ENCODE measurements at regions not wholly inside any gene's neighbourhood (a gene's known extent, or its start where the extent isn't known, plus 50 kb on each side); places are given as distances from the start of the nearest gene placed in this dataset.

DNA sequence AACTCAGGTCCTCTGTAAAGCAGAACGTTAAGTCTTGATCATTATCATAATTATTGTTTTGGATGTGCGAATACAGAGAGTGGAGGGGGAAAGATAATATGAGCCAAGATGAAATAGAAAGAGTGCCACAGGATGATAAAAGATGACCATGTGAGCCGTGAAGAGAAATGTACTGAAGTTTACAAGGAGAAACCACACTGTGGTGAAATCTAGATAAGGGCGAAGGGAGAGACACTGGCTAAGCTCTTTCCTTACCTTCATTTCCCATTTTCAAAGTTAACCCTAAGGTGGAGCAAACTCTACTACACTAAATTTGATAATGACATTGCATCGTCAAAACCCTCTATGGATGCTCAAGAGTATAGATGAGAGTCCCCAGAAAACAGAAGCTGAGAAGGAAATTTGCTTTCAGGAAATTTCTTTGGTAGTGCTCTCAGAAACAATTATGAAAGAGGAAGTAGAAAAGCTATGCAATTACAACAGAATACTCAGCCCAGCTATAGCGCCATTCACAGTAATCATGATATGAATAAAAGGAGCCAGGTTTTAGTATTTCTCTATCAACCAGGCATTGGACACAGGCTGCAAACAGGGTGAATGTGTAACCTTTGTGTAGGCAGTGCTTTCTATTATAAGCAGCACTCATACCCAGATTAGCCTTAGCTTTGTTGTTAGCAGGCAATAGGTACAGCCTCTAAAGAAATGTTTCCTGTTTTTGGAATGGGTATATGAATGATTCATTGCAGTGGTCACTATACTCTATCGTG is 1080.7 kb downstream of the GRIK2 start:
- DNase-seq: peak; percentile 17

DNA sequence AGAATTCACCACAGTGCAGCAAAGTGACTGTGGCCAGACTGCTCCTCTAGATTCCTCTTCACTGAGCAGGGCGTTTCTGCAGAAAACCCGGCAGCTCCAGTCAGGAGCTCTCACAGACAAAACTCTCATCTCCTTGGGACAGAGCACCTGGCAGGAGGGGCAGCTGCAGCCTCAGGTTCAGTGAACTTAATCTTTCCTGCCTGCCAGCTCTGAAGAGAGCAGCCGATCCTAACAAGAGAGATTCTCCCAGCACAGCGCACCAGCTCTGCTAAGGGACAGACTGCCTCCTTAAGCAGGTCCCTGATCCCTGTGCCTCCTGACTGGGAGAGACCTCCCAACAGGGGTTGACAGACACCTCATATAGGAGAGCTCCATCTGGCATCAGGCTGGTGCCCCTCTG is 1065.5 kb downstream of the GRIK2 start:
- no peak for DNase-seq

DNA sequence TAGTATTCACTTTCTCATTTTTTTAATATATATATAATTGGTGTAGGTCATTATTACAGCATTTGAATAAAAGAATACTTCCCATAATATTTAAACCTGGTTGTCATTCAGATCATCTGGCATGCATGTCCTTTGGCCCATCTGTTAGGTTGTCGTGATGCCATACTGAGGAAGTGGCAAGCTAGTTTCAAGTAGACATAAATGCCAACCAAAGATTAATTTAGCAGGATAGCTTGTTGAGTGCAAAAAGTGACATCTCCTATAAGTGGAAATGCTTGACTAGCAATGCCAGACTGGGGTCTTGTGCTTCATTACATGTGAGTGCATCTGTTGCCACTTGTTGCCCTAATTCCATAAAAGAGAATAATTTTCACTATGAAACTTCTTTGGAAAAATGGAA is 1044.7 kb downstream of the GRIK2 start:
- no peak for DNase-seq

DNA sequence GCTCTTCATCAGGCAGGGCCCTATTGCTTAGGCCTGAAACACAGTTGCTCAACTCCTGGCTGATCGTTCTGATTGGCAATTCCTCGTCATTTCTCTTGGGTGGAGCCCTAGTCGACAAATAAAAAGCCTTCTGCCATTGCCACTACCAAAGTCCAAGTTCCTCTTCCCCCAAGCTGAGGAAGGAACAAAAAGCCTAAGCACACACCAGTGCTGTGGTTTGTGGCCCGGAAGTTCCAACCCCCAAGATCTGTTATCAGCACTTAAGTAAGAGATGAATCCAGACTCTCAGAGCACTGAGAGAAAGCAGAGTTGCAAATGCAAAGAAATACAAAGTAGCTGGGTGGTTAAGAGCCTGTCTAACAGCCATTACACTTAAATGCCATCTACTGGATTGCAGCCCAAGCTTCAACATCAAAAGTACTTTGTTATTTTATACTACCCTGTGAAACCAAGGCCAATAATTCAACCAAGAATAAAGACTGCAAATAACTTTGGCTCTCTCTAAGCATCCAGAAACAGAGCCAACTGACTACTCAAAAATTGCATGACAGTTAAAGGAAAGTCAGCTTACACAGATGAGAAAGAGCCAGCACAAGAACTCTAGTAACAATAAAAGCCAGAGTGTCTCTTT is 1024.0 kb downstream of the GRIK2 start:
- DNase-seq: peak; percentile 82

DNA sequence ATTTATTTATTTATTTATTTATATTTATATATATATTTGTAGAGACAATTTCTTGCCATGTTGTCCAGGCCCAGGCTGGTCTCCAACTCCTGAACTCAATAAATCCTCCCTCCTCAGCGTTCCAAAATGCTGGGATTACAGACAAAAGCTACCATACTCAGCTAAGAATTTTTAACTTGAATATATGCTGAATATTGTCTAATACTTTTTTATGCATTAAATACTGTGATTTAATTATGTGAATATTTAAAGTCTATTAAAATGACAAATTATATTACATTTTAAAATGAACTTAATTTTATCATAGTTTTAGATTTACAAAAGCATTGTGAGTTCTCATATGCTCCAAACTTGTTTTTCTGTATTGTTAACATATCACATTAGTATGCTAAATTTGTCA is 1022.4 kb downstream of the GRIK2 start:
- DNase-seq: no peak

DNA sequence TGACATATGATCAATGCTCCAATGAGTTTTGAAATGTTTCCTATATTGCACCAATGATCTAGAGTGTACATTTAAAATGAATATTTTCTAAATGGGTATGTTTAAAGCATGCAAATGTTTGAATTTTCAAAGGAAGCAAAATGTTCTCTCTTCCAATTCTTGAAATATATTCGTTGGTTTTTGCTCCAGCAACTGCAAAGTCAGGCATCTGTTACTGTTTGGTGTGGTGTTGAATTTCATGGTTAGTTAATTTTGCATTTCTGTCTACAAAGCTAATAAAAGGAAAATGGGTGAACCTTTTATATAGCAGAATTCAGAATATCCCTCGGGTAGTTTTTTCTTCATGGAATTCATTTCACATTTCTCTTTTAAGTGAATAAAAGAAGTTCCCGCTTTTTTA is 1018.3 kb downstream of the GRIK2 start:
- DNase-seq: no peak

DNA sequence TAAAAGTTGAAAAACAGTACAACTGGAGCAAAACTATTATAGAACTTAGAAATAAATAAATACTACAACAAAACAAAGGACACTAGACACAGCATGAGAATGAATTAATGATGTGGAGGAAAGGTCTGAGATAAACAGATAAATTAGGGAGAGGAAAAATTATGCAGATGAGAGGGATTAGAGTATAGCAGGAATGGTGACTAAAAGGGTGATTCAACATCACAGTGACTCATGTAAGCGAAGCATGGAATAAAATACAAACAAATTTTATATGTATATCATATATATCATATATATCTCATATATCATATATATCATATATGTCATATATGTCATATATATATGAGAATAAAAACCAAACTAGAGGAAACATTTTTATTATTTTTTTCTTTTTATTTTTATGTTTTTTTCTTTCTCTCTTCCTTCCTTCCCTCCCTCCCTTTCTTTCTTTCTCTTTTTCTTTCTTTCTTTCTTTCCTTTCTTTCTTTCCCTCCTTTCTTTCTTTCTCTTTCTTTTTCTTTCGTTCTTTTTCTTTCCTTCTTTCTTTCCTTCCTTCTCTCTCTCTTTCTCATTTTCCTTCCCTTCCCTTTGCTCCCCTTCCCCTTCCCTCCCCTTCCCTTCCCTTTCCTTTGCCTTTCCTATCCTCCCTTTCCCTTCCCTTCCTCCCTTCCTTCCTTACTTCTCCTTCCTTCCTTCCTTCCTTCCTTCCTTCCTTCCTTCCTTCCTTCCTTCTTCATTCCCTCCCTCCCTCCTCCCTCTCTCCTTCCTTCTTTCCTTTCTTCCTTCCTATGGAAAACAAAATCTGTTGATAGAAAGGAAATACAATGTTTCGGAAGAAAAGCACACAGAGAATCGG is 1014.6 kb downstream of the GRIK2 start:
- no peak for DNase-seq

DNA sequence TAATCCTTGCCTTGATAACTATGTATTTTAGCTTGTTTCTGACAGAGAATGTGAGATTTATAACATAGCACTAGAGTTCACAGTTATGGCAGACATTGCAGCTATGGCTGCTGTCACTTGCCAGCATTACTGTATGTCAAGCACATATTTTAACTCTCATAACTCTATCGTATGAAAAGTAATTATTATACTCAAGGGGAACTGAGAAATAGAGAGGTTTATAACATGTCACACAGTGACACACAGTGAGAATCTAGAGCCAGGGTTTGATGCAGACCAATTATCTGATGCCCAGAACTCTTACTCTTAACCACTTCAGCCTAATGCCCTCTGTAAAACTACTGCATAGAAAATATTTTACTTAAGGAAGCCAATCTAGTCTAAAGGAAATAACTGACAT is 1012.4 kb downstream of the GRIK2 start:
- no peak for DNase-seq

DNA sequence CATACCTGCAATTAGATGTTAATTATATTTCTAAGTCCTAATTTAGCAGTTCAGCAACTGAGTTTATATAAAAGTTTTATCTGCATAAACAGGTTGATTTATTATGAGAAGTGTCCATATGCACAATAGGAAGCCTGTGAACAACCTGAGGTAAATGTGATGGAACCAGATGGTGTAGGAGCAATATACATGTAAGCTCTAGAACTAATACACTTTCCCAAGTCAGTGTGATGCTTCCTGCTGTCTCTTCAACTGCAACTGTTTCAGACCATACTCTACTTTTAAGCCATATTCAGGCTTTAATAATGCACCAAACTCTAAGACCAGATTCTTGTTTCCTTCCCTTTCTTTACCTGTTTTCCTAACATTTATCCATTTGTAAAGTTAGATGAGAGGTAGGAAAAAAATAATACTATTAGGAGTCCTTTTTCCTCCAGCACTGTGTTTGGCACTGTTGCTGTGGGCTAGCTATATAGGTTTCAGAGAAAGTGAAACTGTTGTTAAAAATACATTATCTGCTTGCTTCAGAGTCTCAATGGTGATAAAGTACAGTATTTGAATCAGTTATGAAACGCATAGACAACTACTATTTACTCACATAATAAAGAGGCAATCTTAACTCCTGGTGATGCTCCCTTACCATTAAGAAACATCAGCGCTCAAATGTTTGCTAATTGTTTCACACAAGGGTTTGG is 1009.3 kb downstream of the GRIK2 start:
- DNase-seq: no peak

DNA sequence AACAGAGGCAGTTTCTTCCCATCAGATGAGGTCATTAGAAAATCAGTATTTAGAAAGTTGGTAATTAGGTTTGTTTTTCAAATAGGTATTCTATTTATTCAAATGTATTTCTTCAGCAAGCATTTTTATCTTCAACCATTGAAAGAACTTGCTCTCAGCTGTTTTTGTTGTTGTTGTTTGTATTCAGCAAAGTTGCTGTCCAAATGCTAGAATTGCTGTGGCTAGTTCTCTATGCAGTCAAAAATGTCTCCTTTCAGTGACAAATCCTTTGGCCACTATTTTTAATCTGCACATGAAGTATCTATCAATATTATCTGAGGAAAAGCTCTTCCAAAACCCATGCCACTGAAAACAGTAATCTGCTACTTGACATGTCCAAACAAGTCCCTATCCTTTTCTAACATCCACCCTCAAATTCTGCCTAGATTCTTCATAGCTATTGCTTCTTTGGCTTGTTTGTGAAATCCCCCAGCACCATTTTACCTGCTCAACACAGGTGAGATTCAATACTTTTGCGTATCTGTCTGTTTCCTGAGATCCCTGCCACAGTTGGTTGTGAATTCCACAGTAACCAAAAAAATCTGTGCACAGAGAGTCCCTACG is 1005.4 kb downstream of the GRIK2 start:
- no peak for DNase-seq

DNA sequence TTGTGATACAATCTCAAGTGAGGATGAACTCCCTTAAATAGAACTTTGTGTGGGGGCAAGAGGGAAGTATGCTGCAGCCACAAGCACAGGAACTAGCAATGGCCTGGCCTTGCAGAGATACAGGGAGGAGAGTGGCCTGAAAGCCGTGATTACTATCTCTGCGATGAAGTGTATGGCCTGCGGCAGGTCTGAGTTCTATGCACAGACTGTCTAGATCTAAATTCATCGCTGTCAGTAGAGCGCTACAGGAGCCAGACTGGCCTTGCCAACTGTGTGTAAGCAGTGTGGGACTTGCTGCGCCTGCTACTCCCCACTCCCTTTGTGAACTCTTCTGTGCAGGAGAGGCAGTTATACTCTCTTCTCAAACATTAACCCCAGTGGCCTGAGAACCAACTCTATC is 997.0 kb downstream of the GRIK2 start:
- no peak for DNase-seq

DNA sequence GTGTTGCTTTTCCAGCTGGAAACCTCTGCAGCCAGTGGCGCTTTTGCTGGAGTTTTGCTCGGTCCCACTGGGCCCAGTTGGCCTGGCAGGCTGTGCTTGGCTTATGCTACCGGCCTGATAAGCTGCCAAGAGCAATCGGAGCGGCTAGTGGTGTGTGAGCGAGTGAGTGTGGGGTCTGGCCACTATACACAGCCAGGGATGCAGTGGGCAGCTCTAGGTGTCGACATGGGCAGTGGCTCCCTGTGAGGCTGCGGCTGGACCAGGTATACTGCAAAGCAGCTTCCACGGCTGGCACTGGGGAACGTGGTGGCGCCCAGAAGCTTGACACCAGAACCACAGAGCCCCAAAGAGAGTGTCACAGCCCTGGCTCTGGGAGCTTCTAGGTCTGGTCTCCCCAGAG is 996.5 kb downstream of the GRIK2 start:
- DNase-seq: no peak

DNA sequence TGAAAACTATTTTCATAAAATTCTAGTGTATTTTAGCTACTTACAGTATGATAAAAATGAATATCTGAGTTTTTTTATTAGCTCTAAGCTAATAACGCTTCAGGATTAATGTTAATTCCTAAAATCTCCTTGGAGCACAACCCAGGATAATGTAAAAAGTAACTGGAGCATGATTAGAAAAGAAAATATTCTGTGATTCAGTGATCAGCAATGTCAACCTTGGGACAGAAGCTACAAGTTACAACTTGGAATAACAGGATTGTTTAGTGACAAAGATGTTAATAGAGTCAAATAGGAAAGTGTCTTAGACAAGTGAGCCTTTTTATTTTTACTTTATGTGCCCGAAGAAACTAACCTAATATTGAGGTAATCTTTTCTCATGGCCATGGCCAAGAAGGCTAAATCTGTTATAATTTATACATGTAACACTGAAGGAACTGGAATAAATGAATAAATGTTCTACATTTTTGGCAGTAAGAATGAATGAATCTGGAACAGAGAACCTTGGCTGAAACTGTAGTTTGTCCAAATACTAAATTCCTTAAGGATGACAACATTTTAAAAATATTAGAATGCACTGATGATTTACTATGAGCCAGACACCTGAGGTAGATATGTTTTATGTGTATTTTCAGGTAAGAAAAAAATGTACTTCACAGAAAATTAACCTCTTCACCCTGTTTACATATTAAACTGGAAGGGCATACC is 994.0 kb downstream of the GRIK2 start:
- no peak for DNase-seq

DNA sequence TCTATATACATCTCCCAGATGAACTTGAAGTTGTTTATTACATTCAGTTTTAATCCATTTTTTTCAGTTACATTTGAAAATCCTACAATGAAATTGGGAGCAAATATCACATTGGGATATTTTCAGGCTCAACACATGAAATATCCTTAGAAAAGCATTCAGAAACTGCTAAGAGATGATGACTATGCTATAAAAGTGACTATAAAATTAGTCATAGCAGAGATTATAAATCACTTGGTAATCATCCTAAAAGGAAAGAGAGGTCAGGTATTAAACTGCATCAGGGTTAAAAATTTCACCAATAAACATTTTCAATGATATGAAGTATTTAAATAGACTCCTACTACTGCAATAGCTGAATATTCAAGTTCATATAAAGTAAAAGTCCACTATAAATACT is 987.7 kb downstream of the GRIK2 start:
- DNase-seq: no peak

DNA sequence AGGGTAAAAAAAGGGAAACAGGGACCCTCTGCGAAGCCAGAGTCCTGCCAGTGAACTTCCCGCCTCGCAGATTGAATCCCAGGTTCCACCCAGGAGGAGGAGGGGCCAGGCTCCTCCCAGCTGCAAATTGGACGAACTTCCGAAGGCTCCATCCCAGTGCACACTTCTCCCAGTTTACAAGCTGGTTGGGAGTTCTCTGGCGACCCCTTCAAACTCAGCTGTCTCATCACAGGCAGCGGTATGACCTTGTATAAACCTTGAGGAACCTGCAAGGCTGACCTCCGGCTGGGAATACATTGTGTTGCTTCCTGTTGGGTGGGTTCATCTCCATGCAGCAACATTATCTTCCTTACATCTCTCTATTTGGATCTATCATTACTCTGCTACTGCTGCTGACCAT is 962.7 kb downstream of the GRIK2 start:
- DNase-seq: no peak

DNA sequence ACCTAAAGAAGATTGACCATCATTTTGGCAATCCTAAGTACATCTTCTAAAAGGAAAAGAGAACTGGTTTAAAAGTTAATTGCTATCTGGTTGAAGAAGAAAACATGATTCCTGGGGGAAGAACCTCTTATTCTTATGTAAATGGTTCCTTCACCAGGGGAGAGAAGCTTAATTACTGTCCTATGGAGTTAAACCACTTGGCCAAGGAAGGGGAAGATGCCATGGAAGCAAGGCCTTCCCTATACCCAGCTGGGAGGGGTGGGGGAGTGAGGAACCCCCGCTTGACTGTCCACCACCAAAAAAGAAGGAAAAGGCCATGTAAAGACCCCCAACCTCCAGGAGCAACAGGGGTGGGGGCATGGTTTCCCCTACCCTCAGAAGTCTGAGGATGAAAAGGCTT is 962.1 kb downstream of the GRIK2 start:
- DNase-seq: no peak

DNA sequence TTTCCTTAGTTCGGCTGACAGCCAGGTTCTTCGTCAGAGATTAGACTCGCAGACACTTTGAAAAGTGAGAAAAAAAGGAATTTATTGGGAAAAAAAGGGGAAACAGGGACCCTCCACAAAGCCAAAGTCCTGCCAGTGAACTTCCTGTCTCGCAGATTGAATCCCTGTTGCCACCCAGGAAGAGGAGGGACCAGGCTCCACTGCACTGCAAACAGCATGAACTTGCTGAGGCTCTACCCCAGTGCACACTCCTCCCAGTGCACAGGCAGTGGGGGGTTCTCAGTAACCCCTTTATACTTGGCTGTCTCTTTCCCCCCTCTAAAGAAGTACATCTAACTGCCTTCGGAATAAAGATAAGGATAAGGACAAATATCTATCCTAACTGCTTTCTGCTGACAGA is 959.0 kb downstream of the GRIK2 start:
- no peak for DNase-seq

DNA sequence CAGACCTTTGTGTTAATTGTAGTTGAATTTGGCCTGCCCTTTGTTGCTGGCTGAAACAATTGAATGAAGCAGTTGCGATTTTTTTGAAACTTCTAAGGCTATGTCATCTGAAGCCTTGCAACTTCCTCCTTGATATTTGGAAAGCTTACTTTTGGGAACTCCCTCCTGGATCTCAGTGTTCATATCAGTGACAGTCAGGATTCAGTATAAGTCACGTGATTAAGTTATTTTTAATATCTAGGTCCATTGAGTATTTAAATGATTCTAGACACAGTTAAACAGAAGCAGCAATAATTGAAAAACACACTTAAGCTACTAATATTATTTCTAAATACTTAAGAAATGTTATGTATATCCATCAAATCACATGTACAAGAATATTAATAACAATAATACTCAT is 951.3 kb downstream of the GRIK2 start:
- DNase-seq: no peak

DNA sequence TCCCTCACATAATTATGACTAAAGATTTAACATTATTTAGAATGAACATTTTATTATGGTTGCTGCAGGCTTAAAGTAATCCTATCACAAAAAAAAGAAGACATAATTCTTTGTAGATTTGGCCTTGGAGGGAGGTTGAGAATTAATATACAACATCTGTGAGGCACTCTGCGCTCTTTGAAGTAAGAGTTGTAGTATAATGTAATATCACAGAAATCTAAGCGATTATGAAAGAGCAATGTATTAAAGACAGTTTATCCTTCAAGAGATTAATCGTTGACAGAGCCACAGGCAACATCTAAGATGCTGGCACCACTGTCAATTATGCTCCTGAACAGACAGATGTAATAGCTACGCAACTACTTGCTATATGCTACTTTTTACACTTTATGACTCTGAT is 946.8 kb downstream of the GRIK2 start:
- DNase-seq: no peak

DNA sequence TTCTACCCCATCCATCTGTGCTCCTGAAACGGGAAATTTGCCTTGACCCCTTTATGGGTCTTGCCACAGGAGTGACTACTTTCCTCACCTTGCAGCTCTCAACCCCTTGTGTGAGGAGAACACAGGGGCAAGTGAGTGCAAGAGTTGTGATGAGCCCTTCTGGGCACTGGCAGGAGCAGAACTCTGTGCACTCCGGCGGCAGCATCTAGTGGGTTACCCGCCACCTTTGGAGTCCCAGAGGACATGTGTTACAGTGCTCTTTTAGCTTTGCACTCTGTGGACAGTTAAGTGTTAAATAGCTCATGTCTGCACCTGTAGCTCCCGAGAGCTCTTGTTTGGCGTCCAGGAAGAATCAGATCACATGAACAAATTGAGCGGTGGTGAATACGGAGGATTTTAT is 940.2 kb downstream of the GRIK2 start:
- DNase-seq: no peak

DNA sequence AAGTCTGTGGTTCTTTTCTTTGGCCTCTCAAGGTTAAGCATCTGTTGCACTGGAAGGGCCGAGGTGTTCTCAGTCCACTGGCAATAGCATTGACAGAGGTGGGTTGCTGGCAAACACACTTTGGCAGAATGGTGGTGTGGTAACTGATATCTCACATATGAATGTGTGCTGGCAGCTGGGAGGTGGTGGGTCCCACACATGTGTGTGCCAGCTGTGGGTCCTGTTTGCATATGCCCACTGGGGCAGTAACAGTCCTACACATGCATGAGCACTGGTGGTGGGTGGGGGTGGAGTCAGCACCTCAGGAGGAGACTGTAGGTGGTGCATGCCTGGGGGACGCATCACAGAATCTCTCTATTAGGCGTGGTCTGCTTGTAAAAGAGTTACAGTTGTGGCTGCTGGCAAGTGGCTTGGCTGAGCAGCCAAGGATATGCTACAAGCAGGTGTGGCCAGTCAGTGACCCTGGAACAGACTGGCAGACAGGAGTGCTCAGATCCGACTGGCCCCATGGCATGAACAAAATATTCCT is 934.3 kb downstream of the GRIK2 start:
- no peak for DNase-seq

DNA sequence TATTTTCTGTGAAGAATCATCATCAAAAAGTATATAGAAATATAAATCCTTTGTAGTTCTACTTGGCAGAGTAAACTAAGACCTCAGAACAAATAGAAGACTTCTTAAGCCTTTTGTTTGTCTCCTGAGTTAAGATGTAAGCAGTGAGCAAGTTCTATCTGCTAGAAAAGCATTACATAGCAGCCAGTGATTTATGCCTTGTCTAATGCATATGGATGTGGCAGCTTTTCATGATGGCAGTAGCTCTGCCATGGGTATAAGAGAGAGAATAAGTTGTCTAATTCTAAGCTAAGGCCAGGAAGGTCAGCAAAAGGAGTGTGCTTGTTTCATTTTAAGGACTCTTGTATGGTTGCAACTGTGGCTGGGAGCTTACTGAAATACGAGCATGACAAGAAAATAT is 920.2 kb downstream of the GRIK2 start:
- no peak for DNase-seq

Data from hematopoietic multipotent progenitor cell treated with erythropoietin and hydrocortisone succinate and interleukin-3 and kit ligand, for 4 days (in vitro differentiated cells).